ENCODE measurements at regions not wholly inside any gene's neighbourhood (a gene's known extent, or its start where the extent isn't known, plus 50 kb on each side); places are given as distances from the start of the nearest gene placed in this dataset.

GRCh38 chr18:71287268-71287667 is 998.4 kb downstream of the SOCS6 start:
- Histone ChIP-seq H3K27ac (ENCODE audit: low read depth, low read length) (no peak overlapping the region), H3K79me1 (ENCODE audit: low read length) (no peaks in the 10 kb centered on the region), H4K8ac (ENCODE audit: low read depth, low read length) (no peak overlapping the region), H3K14ac (ENCODE audit: low read length) (no peak overlapping the region), H3K79me2 (ENCODE audit: control insufficient read depth, insufficient read depth, low read length, poor library complexity) (no peaks in the 10 kb centered on the region), H4K12ac (ENCODE audit: low read depth, low read length) (no peak overlapping the region), H3K4ac (ENCODE audit: low read depth, low read length) (no peak overlapping the region), H3K9me3 (ENCODE audit: insufficient read depth, low read depth, low read length) (no peaks in the 10 kb centered on the region), H3K36me3 (ENCODE audit: control insufficient read depth in 1 of 2, insufficient read depth in 2 of 2, low read length in 2 of 2) (no peaks in the 10 kb centered on the region), H2BK12ac (ENCODE audit: low read length) (no peak overlapping the region), H3K4me2 (ENCODE audit: low read length) (no peak overlapping the region), H3K4me1 (ENCODE audit: control insufficient read depth in 1 of 2, insufficient read depth in 2 of 2, low read length in 2 of 2) (no peaks in the 10 kb centered on the region), H3K27me3 (ENCODE audit: insufficient read depth, low read length) (no peaks in the 10 kb centered on the region), H3K23ac (ENCODE audit: low read length) (no peak overlapping the region), H3K4me3 (ENCODE audit: low read depth, low read length) (no peak overlapping the region), H2BK120ac (ENCODE audit: insufficient read depth, low read length, poor library complexity) (no peak overlapping the region), H3K18ac (ENCODE audit: low read length) (no peak overlapping the region), H2AFZ (ENCODE audit: insufficient read depth, low read length, poor library complexity) (no peak overlapping the region), H2BK5ac (ENCODE audit: low read depth, low read length, poor library complexity) (no peak overlapping the region), H4K91ac (ENCODE audit: low read depth, low read length) (no peak overlapping the region), H2AK5ac (ENCODE audit: low read length) (no peak overlapping the region), H3K9ac (ENCODE audit: low read length) (no peak overlapping the region)
- no CpG with 5 or more reads among the region's 2 CpGs for WGBS (ENCODE audit: extremely low coverage, insufficient coverage, insufficient read length)
- DNase-seq, result no peak

DNA sequence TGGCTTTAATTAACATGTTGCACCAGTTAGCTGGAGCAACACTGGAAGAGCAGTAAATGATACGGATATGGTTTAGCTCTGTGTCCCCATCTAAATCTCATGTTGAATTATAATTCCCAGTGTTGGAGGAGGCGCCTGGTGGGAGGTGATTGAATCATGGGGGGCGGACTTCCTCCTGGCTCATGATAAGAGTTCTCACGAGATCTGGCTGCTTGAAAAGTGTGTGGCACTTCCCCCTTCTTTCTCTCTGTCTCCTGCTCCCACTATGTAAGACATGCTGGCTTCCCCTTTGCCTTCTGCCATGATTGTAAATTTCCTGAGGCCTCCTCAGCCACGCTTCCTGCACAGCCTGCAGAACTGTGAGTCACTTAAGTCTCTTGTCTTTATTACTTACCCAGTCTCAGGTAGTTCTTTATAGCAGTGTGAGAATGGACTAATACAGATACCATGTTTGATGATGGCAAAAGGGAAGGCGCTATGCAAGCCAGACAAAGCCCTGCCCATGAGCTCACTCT is 963.6 kb downstream of the SOCS6 start:
- H3K18ac ChIP-seq (ENCODE audit: low read length), result no peak overlapping the region
- H4K8ac ChIP-seq (ENCODE audit: low read depth, low read length), result no peak overlapping the region
- H4K91ac ChIP-seq (ENCODE audit: low read depth, low read length), result no peak overlapping the region
- no peaks in the 10 kb centered on the region for H3K27me3 ChIP-seq (ENCODE audit: insufficient read depth, low read length)
- H2BK5ac ChIP-seq (ENCODE audit: low read depth, low read length, poor library complexity), result no peak overlapping the region
- no peak overlapping the region for H4K12ac ChIP-seq (ENCODE audit: low read depth, low read length)
- no peak overlapping the region for H3K14ac ChIP-seq (ENCODE audit: low read length)
- no peaks in the 10 kb centered on the region for H3K9me3 ChIP-seq (ENCODE audit: insufficient read depth, low read depth, low read length)
- no peak overlapping the region for H3K4me2 ChIP-seq (ENCODE audit: low read length)
- H3K9ac ChIP-seq (ENCODE audit: low read length), result no peak overlapping the region
- no peak overlapping the region for H2AFZ ChIP-seq (ENCODE audit: insufficient read depth, low read length, poor library complexity)
- H3K36me3 ChIP-seq (ENCODE audit: control insufficient read depth in 1 of 2, insufficient read depth in 2 of 2, low read length in 2 of 2), result no peaks in the 10 kb centered on the region
- no peak overlapping the region for H3K4ac ChIP-seq (ENCODE audit: low read depth, low read length)
- H3K23ac ChIP-seq (ENCODE audit: low read length), result no peak overlapping the region
- H3K4me3 ChIP-seq (ENCODE audit: low read depth, low read length), result no peak overlapping the region
- H2BK120ac ChIP-seq (ENCODE audit: insufficient read depth, low read length, poor library complexity), result no peak overlapping the region
- no peaks in the 10 kb centered on the region for H3K79me1 ChIP-seq (ENCODE audit: low read length)
- no CpG with 5 or more reads among the region's 6 CpGs for WGBS (ENCODE audit: extremely low coverage, insufficient coverage, insufficient read length)
- no peaks in the 10 kb centered on the region for H3K4me1 ChIP-seq (ENCODE audit: control insufficient read depth in 1 of 2, insufficient read depth in 2 of 2, low read length in 2 of 2)
- no peak overlapping the region for H2AK5ac ChIP-seq (ENCODE audit: low read length)
- H3K27ac ChIP-seq (ENCODE audit: low read depth, low read length), result no peak overlapping the region
- no peak overlapping the region for H2BK12ac ChIP-seq (ENCODE audit: low read length)
- no peak for DNase-seq
- H3K79me2 ChIP-seq (ENCODE audit: control insufficient read depth, insufficient read depth, low read length, poor library complexity), result no peaks in the 10 kb centered on the region

DNA sequence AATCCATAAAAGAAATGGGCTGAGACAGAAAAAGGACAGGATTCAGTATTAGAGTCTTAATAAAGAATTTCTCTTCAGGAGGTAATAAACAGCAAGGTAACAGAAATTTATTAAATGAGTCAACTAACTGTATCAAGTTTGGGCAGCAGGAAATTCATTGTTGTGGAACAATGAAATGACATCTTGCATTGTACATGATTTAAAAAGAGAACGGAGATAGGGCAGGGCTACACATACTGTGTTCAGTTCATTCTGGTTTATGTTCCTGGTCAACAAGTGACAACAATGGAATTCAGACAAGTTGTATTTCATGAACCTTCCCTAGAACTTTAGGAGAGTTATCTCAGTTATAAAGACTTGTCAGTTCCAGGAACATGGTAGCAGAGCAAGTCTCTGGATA is 961.3 kb downstream of the SOCS6 start:
- Histone ChIP-seq H3K14ac (ENCODE audit: low read length) (no peak overlapping the region), H3K4me3 (ENCODE audit: low read depth, low read length) (no peak overlapping the region), H3K36me3 (ENCODE audit: control insufficient read depth in 1 of 2, insufficient read depth in 2 of 2, low read length in 2 of 2) (no peaks in the 10 kb centered on the region), H3K9me3 (ENCODE audit: insufficient read depth, low read depth, low read length) (no peaks in the 10 kb centered on the region), H3K9ac (ENCODE audit: low read length) (no peak overlapping the region), H2BK5ac (ENCODE audit: low read depth, low read length, poor library complexity) (no peak overlapping the region), H3K79me2 (ENCODE audit: control insufficient read depth, insufficient read depth, low read length, poor library complexity) (no peaks in the 10 kb centered on the region), H3K79me1 (ENCODE audit: low read length) (no peaks in the 10 kb centered on the region), H4K12ac (ENCODE audit: low read depth, low read length) (no peak overlapping the region), H3K18ac (ENCODE audit: low read length) (no peak overlapping the region), H3K4me2 (ENCODE audit: low read length) (no peak overlapping the region), H3K27ac (ENCODE audit: low read depth, low read length) (no peak overlapping the region), H2AFZ (ENCODE audit: insufficient read depth, low read length, poor library complexity) (no peak overlapping the region), H2BK120ac (ENCODE audit: insufficient read depth, low read length, poor library complexity) (no peak overlapping the region), H3K4ac (ENCODE audit: low read depth, low read length) (no peak overlapping the region), H4K91ac (ENCODE audit: low read depth, low read length) (no peak overlapping the region), H3K27me3 (ENCODE audit: insufficient read depth, low read length) (no peaks in the 10 kb centered on the region), H4K8ac (ENCODE audit: low read depth, low read length) (no peak overlapping the region), H3K4me1 (ENCODE audit: control insufficient read depth in 1 of 2, insufficient read depth in 2 of 2, low read length in 2 of 2) (no peaks in the 10 kb centered on the region), H3K23ac (ENCODE audit: low read length) (no peak overlapping the region), H2AK5ac (ENCODE audit: low read length) (no peak overlapping the region), H2BK12ac (ENCODE audit: low read length) (no peak overlapping the region)
- DNase-seq, result no peak
- WGBS (ENCODE audit: extremely low coverage, insufficient coverage, insufficient read length), result no CpG with 5 or more reads among the region's 1 CpG

DNA sequence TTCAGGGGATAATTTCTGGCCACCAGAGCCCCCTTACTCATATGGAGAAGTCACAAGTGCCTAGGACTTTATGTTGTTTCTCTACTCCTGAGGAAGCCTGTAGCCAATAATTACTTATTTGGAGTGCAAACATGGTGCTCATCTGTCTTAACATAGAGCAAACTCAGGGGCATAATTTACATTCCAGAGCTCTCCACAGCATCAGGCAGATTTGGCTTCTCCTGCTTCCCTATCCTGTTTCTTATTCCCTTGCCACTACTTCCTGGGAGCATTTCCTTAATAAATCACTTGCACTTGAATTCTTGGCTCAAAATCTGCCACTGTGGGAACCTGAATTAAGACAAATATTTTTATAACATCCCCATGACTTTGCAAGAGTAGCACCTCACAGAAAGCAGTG is 960.9 kb downstream of the SOCS6 start:
- H3K9ac ChIP-seq (ENCODE audit: low read length), result no peak overlapping the region
- H3K14ac ChIP-seq (ENCODE audit: low read length), result no peak overlapping the region
- H2AFZ ChIP-seq (ENCODE audit: insufficient read depth, low read length, poor library complexity), result no peak overlapping the region
- no peaks in the 10 kb centered on the region for H3K79me1 ChIP-seq (ENCODE audit: low read length)
- no peak overlapping the region for H4K12ac ChIP-seq (ENCODE audit: low read depth, low read length)
- H3K4me1 ChIP-seq (ENCODE audit: control insufficient read depth in 1 of 2, insufficient read depth in 2 of 2, low read length in 2 of 2), result no peaks in the 10 kb centered on the region
- no peak overlapping the region for H3K4me2 ChIP-seq (ENCODE audit: low read length)
- H3K4me3 ChIP-seq (ENCODE audit: low read depth, low read length), result no peak overlapping the region
- no peak overlapping the region for H2BK12ac ChIP-seq (ENCODE audit: low read length)
- no peaks in the 10 kb centered on the region for H3K9me3 ChIP-seq (ENCODE audit: insufficient read depth, low read depth, low read length)
- DNase-seq, result no peak
- H4K8ac ChIP-seq (ENCODE audit: low read depth, low read length), result no peak overlapping the region
- no peak overlapping the region for H3K18ac ChIP-seq (ENCODE audit: low read length)
- no peak overlapping the region for H4K91ac ChIP-seq (ENCODE audit: low read depth, low read length)
- H3K23ac ChIP-seq (ENCODE audit: low read length), result no peak overlapping the region
- no peaks in the 10 kb centered on the region for H3K79me2 ChIP-seq (ENCODE audit: control insufficient read depth, insufficient read depth, low read length, poor library complexity)
- no peak overlapping the region for H2BK120ac ChIP-seq (ENCODE audit: insufficient read depth, low read length, poor library complexity)
- H3K36me3 ChIP-seq (ENCODE audit: control insufficient read depth in 1 of 2, insufficient read depth in 2 of 2, low read length in 2 of 2), result no peaks in the 10 kb centered on the region
- no peak overlapping the region for H2AK5ac ChIP-seq (ENCODE audit: low read length)
- no peak overlapping the region for H3K27ac ChIP-seq (ENCODE audit: low read depth, low read length)
- no peak overlapping the region for H3K4ac ChIP-seq (ENCODE audit: low read depth, low read length)
- no peak overlapping the region for H2BK5ac ChIP-seq (ENCODE audit: low read depth, low read length, poor library complexity)
- no peaks in the 10 kb centered on the region for H3K27me3 ChIP-seq (ENCODE audit: insufficient read depth, low read length)
